Astrocyte of the spinal cord (primary cell): ENCODE measurements at regions not wholly inside any gene's neighbourhood (a gene's known extent, or its start where the extent isn't known, plus 50 kb on each side); places are given as distances from the start of the nearest gene placed in this dataset.

Experiments used
- DNase-seq: peaks from one replicate; pipeline ENCODE4 v3.0.0; 2011; ENCODE audit warnings: low read depth, low spot score
- H3K4me3 ChIP-seq: 2 replicates; pipeline ENCODE4 v1.5.1; 2011; ENCODE audit warnings: low read depth, mild to moderate bottlenecking, low read length, moderate library complexity
- CTCF ChIP-seq: IDR thresholded peaks from 2 replicates; pipeline ENCODE4 v1.5.1; 2012; ENCODE audit warnings: low read depth, mild to moderate bottlenecking, low read length, inconsistent platforms
- in situ Hi-C: cut with HindIII; loops from 2 replicates; pipeline ENCODE4 v1.10.0; 2017; ENCODE audit warnings: low sequenced_read_pairs

- in situ Hi-C loops, result no loop called here
- no peak for DNase-seq
- H3K4me3 ChIP-seq, result no peak overlapping the region
- TF ChIP-seq CTCF, result no peak
Observed at GRCh38 chr1:208312706-208313105, 68.5 kb upstream of the PLXNA2 start.

DNA sequence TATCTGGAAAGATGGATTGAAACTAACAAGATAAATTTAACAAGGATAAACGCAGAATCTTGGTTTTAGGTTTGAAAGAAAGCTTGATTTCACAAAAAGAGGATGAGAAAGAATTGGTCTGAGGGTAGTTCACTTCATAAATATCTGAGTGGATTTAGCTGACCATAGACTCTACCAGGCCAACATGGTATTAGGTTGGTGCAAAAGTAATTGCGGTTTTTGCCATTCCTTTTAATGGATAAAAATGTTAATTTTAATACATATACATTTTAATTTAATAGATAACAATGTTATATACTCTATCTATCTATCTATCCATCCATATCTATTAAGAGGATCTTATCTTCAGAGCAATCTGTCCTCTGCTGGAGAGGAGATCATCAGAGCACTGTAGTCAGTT, 70.2 kb upstream of the PLXNA2 start:
- TF ChIP-seq CTCF, result no peak
- H3K4me3 ChIP-seq, result no peak overlapping the region
- no peak for DNase-seq
- in situ Hi-C loops, result no loop called here

GRCh38 chr1:208318150-208318734, 74.1 kb upstream of the PLXNA2 start:
- in situ Hi-C loops, result no loop called here
- DNase-seq, result no peak

GRCh38 chr1:208324005-208324404, 79.8 kb upstream of the PLXNA2 start:
- TF ChIP-seq CTCF, result no peak
- in situ Hi-C loops, result no loop called here
- DNase-seq, result no peak
- H3K4me3 ChIP-seq, result no peak overlapping the region

More at GRCh38 chr1:208318150-208318734, 74.1 kb upstream of the PLXNA2 start:
- H3K4me3 ChIP-seq, result no peak overlapping the region
- TF ChIP-seq CTCF, result no peak

DNA sequence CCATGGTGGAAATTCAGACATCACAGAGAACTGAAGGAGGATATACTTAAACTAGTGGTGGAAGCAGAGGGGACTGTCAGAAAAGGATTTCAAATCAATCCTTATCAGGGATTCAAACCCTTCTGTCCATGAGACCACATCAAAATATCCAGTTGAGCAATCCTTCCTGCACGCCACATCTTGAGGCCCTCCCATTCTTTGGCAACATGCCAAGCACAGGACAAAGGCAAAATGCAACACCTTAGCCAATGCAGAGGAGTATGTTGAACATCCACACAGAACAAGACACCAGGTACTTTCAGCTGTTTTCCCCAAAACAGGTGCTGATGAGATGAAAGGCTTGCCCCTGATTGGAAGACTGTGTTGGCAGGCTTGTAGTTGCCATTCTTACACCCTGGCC, 81.8 kb upstream of the PLXNA2 start:
- in situ Hi-C loops, result no loop called here
- no peak for DNase-seq
- TF ChIP-seq CTCF, result no peak
- H3K4me3 ChIP-seq, result no peak overlapping the region

GRCh38 chr1:208329300-208329699, 85.1 kb upstream of the PLXNA2 start:
- no peak for TF ChIP-seq CTCF
- DNase-seq, result no peak
- H3K4me3 ChIP-seq, result no peak overlapping the region
- in situ Hi-C loops, result no loop called here
